GM19324 (cell line): ENCODE measurements at regions not wholly inside any gene's neighbourhood (a gene's known extent, or its start where the extent isn't known, plus 50 kb on each side); places are given as distances from the start of the nearest gene placed in this dataset.
"Not testable (repeated sequence)": the region's sequence is repeated elsewhere in the genome, so short reads cannot be mapped to it uniquely, and the experiment has no call there.

Source experiments
- ATAC-seq: cut with Tn5 transposase; IDR thresholded peaks from one replicate; pipeline ENCODE4 v1.9.1; 2021; ENCODE audit warnings: mild to moderate bottlenecking, moderate library complexity; ENCODE audit not compliant: unreplicated experiment, low FRiP score

DNA sequence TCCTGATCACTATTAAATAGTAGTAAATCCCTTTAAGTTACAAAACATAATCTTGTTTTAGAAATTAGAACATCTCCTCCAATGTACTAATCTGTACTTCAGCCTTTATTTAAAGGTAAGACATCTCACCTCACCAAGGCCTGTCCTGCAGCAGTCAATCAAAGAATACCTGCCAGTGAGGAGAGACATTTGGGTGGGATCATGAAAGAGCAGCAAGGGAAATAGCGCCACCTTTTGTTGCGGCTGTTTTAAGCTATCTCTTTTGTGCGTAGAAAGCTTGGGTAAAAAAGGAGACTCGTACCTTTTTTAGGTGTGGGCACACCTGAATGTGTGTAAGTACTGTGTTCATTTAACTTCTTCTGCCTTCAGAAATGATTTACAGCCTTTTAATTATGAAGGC lies 117.8 kb upstream of the TMTC1 start:
- ATAC-seq: no peak

DNA sequence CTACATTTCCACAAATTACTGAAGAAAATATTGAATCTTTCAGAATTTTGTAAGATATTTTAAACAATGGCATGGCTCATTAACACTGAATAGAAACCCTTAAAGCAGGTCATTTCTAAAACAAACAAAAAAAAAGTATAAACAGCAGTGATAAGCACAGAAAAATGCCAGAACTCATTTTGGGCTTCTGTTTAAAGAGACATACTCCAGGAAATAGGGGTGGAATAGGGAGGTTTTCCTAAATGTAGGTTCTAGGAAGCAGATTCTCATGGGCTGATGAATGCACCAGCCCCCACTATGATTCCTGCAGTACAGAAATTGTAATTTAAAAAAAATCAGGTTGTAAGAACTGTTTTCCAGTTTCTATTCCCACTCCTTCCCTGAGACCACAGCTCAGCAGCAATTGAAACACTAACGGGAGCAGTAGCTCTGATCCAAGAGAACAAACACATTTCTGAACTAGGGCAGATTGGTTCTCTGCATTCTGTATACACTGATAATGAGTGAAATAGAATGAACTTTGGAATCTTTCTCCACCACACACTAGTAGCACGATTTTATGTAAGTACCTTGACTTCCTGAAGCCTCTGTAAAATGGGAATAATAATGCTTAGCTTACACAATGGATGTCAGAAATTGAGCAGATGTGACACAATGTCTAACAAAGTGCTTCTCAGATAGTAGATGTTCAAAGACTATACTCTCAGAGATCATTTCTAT lies 115.6 kb upstream of the TMTC1 start:
- ATAC-seq: no peak

DNA sequence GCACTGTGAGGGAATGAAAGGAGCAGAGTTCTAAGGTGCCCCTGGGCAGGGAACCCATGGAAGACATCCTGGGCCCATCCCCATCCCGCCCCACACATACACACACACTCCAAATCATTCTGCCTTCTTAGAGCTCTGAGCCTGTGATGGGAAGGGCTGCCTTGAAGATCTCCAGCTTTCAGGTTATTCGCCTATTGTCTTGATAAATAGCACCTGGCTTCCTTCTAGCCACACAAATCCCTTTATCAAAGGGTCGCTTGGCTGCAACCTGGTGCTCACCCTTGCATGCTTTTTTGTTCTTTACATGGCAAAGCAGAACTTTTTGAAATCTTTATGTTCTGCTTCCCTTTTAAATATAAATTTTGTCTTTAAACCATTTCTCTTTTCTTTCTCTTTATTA lies 112.2 kb upstream of the TMTC1 start:
- ATAC-seq: no peak

DNA sequence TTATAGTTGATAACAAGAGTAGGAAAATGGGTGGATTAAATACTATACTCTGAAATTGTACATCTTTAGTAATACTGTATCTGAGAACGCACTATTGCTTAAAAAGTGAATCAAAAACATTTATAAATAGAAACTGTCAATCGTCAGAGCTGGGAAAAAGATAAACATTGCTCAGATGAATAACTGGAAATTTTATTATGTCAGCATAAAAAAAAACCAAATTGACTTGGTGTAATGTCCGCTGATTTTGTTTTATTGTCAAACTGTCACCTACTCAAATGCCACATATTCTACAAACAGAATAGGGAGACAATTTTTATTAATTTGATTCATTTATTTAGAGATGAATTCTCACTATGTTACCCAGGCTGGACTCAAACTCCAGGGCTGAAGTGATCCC lies 109.3 kb upstream of the TMTC1 start:
- ATAC-seq: no peak

DNA sequence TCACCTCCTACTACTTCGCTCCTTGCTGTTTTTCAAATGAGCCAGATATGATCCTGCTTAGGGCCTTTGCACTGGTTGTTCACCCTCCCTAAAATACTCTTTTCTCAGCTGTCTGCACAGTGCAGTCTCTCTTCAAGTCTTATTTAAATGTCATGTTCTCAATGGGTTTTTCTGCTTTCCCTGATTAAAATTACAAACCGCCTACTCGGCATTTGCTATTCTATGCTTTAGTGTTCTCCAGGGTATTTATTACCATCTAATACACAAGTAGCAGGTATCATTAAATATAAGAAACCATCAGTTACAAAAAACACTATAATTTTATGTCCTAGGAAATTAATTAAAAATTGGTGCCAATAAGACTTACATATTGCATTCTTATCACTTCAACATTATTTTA lies 108.0 kb upstream of the TMTC1 start:
- ATAC-seq: no peak

DNA sequence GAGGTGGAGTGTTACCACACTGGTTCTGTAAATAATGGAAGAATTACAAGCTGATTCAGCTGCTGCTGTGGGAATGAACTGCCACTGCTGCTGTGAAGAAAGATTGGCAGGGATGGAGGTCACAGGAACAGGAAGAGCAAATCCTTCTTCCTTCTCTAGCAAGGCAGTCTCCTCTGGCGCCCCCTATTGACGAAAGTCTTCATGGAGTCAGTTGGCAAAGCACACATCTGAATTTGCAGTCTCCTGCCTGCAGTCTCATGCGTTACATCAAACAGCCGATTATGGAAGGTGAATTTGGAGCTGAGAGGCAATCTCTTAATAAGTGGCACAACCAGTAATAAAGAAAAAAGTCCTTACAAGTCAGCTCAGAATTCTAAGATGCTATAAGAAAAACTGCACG lies 106.0 kb upstream of the TMTC1 start:
- ATAC-seq: no peak

DNA sequence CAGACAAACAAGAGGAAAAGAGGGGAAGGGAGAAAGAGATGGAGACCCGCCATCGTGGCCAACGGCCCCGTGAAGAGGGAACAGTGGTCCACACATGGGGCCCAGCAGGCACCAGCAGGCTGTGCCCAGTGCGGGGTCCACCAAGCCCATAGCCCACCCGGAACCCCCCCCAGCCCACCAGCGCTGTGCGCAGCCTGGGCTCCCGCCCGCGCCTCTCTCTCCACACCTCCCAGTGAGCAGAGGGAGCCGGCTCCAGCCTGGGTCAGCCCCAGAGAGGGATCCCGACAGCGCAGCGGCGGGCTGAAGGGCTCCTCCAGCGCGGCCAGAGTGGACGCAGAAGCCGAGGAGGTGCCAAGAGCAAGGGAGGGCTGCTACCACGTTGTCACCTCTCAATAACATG lies 105.0 kb upstream of the TMTC1 start:
- ATAC-seq: no peak

DNA sequence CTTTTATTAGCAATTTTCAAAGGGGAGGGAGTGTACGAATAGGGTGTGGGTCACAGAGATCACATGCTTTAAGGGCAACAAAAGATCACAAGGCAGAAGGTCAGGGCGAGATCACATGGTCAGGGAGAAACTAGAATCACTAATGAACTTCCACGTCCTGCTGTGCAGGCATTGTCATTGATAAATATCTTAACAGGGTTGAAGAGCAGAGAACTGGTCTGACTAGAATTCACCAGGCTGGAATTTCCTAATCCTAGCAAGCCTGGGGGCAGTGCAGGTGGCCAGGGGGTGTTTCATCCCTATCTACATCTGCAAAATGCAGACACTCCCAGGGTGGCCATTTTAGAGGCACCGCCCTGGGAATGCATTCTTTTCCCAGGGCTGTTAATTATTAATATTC lies 101.2 kb upstream of the TMTC1 start:
- not testable (repeated sequence) for ATAC-seq

DNA sequence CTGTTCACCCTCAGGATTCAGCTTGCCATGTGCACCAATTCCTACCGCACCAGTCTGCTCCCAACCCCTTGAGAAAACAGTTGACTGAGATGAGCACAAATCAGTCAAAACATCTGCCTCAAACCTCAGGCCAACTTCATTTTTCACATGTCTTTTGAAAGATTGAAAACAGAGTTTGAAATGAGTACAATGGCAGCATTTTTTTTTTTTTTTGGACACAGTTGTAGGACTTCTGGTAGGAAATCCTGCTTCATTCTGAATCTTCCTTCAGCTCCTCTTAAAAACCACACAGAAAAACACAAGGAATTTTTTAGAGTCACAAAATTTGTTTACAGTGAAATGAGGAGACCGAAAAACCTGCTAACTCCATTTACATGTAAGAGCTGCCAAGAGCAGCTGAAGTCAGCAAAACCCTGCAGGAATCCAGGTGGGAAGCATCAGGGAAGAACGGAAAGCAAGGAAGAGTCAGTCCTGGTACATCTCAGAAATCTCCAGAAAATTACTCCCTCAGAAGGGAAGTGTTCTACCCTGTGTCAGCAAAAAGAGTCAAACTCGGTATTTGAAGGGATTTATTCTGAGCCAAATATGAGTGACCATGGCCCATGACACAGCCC lies 100.3 kb upstream of the TMTC1 start:
- no peak for ATAC-seq

DNA sequence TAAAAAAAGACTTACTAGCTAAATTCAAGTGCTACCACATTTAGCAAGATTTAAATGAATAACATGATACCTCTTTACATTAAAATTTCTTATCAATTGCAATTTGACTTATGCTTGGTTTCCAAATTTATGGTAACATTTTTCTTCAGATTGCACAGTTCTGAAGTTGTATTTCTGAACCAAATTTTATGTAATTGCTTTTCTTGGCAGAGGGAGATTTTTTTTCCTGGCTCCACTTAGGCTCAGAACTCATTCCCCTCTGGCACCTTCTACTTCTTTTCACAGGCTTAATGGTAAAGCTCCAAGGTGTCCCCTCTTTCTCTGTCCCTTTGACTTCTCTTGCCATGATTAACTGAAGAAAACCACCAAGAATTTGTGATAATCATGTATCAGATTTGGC lies 99.8 kb upstream of the TMTC1 start:
- ATAC-seq: no peak

DNA sequence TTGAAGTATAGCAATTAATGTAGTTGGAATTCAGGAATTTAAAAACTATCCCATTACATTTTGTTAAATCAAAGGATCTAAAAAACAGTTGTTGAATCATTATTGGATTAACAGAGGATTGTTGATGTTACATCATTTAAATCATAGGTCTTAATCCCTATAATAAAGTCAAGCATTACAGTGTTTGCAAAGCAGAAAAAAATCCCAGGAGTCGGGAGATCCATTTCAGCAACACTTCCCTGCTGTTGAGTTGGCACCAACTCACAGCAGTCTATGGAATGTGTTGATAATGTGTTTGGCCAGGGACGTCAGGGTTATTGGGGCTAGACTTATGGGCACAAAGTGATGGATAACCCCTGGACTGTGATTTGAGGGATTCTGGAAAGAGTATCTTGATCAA lies 99.1 kb upstream of the TMTC1 start:
- ATAC-seq: no peak

DNA sequence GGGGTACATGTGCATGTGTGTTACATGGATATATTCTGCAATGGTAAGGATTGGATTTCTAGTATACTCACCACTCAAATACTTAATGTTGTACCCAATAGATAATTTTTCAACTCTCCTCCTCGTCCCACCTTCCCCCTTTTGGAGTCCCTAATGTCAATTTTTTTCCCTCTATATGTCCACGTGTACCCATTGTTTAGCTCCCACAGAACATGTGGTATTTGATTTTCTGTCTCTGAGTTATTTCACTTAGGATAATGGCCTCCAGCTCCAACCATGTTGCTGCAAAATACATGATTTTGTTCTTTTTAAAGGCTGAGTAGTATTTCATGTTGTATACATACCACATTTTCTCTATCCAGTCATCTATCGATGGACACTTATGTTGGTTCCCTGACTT lies 97.2 kb upstream of the TMTC1 start:
- no peak for ATAC-seq

DNA sequence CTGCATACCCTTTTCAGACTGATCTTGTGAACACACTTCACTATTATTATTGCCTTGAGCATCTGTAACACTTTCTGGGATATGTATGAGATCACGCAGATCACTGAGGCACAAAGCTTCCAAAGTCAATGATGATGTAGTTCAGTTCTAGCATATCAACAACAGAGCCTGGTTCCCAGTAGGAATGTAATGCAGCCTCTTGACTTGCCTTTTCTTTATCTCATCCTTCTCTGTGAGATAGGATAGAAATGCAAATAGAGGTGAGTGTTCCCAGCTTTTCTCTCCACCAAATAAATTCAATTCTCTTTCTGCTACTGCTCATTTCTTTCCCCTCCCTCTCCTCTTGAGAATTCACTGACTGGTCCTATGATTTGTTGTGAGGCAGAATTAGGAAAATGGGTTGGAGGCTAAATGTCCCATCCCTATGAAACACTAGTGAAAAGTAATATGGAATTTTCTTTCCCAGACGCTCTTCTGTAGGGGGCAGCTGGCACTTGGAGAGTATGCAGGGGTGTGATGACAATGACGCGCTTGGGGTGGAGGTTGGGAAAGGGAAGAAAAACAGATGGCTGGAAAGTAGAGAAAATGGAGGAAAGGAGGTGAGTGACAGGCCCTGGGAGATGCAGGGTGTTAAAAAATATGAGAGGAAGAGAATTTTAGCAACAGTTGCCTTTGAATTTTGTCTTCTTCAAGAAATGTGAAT lies 96.0 kb upstream of the TMTC1 start:
- no peak for ATAC-seq

DNA sequence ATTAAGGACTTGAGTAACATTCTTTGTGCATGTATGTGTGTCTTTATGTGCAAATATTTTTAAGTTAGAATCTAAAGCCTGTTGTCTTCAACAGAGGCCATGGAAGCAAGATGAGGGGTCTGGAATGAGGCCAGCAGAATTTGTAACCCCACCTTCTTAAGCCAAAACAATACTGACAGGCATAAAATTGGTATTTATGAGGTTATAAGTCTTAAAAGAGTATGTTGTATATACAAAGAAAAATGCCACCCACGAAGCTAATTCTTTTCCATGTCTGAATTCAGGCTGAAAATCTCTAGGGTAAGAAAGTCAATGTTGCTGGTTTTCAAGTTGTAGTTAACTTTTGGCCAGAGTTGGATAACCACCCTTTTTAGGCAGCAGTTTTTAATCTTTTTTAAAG lies 86.2 kb upstream of the TMTC1 start:
- ATAC-seq: no peak

DNA sequence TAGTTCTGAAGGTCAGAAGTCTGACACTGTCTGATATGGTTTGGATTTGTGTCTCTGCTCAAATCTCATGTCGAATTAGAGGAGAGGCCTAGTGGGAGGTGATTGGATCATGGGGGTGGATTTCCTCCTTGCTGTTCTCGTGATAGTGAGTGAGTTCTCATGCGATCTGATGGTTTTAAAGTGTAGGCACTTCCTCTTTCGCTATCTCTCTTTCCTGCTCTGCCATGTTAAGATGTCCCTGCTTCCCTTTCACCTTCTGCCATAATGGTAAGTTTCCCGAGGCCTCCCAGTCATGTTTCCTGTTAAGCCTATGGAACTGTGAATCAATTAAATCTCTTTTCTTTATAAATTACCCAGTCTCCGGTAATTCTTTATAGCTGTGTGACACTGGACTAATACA lies 84.1 kb upstream of the TMTC1 start:
- ATAC-seq: no peak

DNA sequence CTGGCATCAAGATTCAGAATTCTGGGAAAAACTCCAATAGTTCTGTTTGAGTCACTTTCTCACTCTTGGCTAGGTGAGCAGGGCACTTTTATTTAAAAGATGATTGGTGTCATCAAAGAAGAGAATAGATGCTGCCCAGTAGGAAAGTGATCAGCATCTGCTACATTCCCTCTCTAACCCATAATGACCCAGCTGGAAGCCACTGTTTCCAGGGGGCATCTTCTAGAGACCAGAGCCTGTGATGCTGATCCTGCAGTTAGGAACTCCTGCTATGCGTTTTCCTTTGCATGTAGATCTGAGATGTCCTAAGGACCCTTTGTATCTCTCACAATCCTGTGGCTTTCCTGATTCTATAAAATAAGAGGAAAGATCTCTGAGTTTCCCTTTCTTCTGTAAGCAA lies 79.9 kb upstream of the TMTC1 start:
- no peak for ATAC-seq

DNA sequence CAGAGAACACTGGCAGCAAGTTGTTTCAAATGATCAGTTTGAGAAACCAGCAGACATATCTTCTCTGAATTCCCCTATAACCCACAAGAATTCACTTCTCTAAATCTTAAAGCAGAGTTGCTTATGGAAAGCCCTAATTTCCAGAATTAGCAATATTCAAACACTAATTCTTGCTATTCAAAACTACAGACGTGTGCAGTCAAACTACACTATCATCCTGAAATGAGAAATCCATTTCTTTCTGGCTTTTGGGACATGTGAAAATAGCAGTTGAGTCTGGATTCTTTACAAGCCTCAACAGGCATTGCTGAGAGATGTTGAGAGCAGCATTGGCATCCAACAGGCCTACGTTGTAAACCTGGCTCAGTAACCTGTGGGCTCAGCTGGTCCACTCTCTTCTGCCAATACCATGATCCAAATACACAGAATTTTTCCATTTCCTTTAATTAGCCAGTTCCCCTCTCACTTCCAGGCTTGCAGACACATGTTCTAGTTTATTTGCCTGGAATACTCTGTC lies 74.6 kb upstream of the TMTC1 start:
- ATAC-seq: no peak

DNA sequence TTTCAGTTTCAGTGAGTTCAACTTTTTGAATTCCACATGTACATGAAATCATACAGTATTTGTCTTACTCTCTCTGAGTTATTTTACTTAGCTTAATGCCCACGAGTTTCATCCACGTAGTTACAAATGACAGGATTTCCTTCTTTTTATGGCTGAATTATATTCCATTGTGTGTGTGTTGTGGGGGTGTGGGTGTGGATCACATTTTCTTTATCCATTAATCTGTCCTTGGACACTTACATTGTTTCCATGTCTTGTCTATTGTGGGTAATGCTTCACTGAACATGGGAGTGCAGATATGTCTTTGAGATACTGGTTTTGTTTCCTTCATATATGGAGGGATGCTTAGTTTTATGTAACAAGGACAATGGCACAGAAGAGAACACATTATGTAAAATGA lies 63.5 kb upstream of the TMTC1 start:
- no peak for ATAC-seq

DNA sequence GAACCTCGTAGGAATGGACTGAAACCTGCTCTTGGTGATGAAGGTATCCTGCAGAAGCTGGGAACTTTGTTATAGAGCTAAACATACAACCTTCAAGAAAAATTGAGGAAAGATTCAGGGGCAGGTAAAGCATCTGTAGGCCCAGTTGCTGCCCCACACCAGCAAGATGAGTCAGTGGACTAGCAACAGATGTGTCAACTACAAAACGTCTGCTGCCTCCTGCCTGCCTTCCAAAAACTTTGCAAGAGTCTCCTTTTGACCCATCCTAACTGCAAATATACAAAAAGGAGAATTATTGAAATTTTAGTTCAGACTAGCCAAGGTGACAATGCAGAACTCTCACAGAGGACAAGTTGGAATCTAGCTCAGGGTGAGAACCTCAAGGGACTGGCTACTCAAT lies 60.9 kb upstream of the TMTC1 start:
- no peak for ATAC-seq

DNA sequence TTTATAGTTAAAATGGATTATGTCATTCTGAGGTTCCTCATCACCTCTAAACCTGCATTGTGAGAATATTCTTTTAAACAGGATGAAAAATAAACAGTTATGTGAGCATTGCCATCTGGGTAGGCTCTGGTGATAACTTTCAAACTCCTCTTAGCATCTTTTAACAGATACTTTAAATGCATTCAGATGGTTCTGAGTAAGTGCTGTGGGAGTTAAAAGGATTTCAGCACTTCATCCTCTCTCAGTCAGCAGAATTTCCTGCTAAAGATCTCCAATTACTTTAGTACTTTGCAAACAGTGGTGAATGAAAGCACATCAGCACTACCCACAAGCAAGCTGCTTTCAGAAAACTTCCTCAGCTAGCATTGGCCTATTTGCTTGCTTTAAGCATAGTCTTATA lies 59.3 kb upstream of the TMTC1 start:
- ATAC-seq: no peak

DNA sequence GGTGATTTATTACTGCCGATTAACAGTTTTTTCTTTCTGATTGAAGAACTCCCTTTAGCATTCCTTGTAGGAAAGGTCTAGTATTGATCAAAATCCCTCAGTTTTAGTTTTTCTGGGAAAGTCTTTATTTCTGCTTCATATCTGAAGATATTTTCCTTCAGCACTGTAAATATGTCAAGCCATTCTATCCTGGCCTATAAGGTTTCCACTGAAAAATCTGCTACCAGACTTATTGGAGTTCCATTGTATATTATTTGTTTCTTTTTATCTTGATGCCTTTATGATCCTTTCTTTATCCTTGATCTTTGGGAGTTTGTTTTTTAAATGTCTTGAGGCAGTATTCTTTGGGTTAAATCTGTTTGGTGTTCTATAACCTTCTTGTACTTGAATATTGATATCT lies 55.0 kb upstream of the TMTC1 start:
- no peak for ATAC-seq
